ENCODE measurements at regions not wholly inside any gene's neighbourhood (a gene's known extent, or its start where the extent isn't known, plus 50 kb on each side); places are given as distances from the start of the nearest gene placed in this dataset.

GRCh38 chr13:74825152-74825937 is 656.6 kb downstream of the TBC1D4 start:
- DNase-seq (ENCODE audit: low read depth in 4 of 4, low spot score in 3 of 4): peak in 3 of 4 donors; percentile 10 to 19 (median 16)

GRCh38 chr13:74820809-74821208 is 661.2 kb downstream of the TBC1D4 start:
- no peak for DNase-seq (ENCODE audit: low read depth in 4 of 4, low spot score in 3 of 4)

GRCh38 chr13:74819549-74819948 is 662.4 kb downstream of the TBC1D4 start:
- DNase-seq (ENCODE audit: low read depth in 4 of 4, low spot score in 3 of 4): no peak

GRCh38 chr13:74816737-74817136 is 665.2 kb downstream of the TBC1D4 start:
- no peak for DNase-seq (ENCODE audit: low read depth in 4 of 4, low spot score in 3 of 4)

- no peak for DNase-seq (ENCODE audit: low read depth in 4 of 4, low spot score in 3 of 4)
These were observed 662.0 kb upstream of the KLF12 start for GRCh38 chr13:74796157-74796556.

DNA sequence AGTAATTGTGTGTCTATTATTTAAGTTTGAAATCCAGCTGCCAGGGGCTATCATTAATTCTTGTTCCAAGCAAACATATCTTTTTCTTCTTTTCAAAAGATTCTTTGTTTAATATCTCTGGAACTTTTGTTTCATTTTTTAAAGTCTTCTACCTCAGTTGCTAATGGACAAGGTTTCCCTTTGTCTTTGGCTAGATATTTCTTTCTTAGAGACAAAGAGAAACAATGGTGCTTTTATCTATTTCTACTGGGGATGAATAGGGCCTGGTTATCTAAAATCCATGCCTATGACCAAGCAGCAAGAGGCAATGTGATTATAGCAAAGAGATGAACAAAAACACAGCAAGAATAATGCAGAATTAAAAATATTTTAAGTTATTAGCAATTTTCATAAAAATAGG is 661.3 kb upstream of the KLF12 start:
- no peak for DNase-seq (ENCODE audit: low read depth in 4 of 4, low spot score in 3 of 4)

DNA sequence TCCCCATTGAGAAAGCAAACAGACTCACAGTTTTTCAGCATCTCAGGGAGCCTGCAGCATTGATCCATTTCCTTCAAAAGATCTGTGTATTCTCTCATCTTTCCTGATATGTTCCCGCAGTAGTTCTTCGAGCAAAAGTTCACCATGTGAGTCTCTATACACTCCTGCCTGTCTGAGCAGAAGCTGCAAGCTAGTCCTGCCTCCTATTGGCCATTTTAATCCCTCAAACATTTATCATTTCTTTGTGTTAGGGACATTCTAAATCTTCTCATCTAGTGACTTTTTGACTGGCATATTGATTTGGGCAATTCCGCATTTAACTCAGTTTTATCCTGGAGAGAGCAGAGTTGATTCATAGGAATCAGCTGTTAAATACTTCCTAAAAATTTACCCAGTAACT is 660.4 kb upstream of the KLF12 start:
- no peak for DNase-seq (ENCODE audit: low read depth in 4 of 4, low spot score in 3 of 4)

DNA sequence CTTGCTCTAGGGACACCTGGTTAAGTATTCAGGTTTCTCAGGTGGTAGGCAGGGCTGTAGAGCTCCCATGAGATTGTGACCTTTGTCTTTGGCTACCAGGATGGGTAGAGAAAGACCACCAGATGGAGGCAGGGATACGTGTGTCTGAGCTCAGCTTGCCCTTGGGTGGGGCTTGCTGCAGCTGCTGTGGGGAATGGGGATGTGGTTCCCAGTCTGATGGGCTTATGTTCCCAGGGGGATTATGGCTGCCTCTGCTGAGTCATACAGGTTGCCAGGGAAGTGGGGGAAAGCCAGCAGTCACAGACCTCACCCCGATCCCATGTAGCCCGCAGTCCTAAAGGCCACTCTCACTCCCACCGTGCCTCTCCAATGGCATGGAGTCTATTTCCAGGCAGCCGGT is 659.9 kb upstream of the KLF12 start:
- DNase-seq (ENCODE audit: low read depth in 4 of 4, low spot score in 3 of 4): no peak

DNA sequence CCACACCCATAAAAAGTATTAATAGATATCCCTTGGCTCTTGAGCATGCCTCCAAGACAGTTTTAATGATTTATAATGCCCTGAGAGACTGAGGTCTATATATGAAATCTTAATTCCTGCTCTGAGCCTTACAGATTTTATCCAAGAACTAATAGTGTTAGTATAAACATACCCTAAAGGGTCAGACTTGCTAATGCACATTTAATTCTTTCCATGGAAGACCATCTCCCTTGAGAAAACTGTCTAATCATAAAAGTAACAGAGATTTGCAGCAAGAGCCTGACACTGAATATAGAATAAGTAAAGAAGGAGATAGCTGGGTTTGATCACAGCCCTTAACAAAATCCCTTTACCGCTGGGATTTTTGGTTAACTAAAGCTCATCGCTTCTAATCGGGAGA is 650.8 kb upstream of the KLF12 start:
- no peak for DNase-seq (ENCODE audit: low read depth in 4 of 4, low spot score in 3 of 4)

DNA sequence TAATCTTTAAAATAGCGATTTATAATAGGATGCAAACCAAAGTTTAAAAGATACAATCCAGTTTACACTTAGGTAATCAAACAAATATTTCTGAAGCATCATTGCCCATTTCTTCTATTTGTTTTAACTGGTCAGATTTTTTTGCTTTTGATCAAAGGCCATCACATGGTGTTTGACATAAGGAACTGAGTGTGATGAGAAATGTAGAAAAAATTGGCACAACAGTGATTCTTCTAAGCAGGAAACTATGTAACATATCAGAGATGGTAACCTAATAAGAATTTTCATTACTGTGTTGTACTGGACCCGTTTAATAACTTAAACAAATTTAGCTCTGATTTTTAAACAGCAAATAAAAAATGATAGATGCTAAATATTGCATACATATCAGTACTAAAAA is 644.7 kb upstream of the KLF12 start:
- no peak for DNase-seq (ENCODE audit: low read depth in 4 of 4, low spot score in 3 of 4)

- no peak for DNase-seq (ENCODE audit: low read depth in 4 of 4, low spot score in 3 of 4)
These were observed 643.9 kb upstream of the KLF12 start for GRCh38 chr13:74778087-74778486.

- DNase-seq (ENCODE audit: low read depth in 4 of 4, low spot score in 3 of 4): no peak
These were observed 640.1 kb upstream of the KLF12 start for GRCh38 chr13:74774264-74774663.

DNA sequence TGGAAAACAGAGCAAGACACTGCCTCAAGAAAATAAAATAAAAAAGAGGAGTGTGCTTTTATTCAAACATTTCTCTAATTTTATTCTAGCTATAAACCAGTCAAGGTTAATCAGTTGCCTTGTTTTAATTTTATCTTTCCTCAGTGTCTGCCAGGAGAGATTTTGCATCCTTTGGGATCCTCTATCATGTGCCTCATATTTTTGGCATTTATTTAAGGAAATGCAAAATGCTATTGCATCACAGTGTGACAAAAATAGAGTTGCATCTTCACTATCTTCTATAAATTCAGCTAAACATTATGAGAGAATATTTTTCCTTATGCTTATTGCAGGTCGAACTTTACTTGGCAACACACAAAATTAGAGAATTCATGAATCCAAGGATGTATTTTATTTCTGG is 639.0 kb upstream of the KLF12 start:
- DNase-seq (ENCODE audit: low read depth in 4 of 4, low spot score in 3 of 4): no peak

DNA sequence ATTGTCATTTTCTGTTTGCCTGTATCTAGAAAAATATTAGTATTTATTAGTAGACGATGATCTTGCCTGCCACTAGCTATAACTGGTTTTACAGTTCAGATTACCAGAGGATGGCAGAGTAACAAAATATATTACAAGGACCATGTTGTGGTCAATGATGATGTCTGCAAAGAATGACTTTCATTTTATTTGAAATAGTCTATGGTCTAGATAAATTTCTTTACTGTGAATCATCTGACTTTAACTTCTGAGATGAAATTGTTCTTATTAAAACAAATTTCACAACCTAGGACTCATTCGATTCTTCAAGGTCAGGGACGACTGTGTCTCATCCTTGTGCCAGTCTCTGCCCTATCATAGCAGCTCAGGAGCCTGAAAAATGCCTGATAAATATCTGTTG is 637.8 kb upstream of the KLF12 start:
- no peak for DNase-seq (ENCODE audit: low read depth in 4 of 4, low spot score in 3 of 4)

DNA sequence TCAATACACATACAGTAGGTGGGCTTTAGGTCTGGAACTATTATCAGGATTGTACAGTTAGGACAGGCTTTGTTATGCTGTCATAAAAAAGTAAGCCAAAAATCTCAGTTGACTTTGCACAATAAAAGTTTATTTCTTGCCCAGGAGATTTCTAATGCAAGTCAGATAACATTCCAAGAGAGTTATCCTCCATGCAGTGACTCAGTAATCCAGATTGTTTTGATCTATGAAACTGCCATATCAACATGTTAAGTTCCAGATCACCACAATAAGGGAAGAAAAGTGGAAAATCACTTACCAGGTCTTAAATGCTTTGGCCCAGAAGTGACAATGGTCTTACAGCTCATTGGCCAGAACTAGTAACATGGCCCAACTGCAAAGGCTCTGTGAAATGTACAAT is 636.2 kb upstream of the KLF12 start:
- no peak for DNase-seq (ENCODE audit: low read depth in 4 of 4, low spot score in 3 of 4)

DNA sequence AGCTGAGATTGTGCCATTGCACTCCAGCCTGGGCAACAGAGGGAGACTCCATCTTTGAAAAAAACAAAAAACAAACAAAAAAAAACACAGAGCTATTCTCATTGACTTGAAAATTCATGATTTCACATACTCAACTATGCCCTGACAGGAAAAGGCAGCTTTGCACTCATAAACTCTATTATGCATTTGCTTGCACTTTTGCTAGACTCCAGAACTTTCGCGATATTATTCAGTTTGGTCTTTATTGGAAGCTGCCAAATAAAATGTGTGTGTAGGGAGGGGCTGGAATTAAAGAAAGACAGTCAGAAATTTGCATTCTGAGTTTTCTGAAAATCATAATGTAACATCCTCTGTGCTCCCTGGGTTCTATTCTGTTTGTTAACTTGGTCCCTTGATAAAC is 635.1 kb upstream of the KLF12 start:
- DNase-seq (ENCODE audit: low read depth in 4 of 4, low spot score in 3 of 4): no peak

GRCh38 chr13:74768521-74769085 is 634.4 kb upstream of the KLF12 start:
- no peak for DNase-seq (ENCODE audit: low read depth in 4 of 4, low spot score in 3 of 4)

- DNase-seq (ENCODE audit: low read depth in 4 of 4, low spot score in 3 of 4): no peak
These were observed 632.8 kb upstream of the KLF12 start for GRCh38 chr13:74767050-74767449.

GRCh38 chr13:74765955-74766354 is 631.8 kb upstream of the KLF12 start:
- no peak for DNase-seq (ENCODE audit: low read depth in 4 of 4, low spot score in 3 of 4)

DNA sequence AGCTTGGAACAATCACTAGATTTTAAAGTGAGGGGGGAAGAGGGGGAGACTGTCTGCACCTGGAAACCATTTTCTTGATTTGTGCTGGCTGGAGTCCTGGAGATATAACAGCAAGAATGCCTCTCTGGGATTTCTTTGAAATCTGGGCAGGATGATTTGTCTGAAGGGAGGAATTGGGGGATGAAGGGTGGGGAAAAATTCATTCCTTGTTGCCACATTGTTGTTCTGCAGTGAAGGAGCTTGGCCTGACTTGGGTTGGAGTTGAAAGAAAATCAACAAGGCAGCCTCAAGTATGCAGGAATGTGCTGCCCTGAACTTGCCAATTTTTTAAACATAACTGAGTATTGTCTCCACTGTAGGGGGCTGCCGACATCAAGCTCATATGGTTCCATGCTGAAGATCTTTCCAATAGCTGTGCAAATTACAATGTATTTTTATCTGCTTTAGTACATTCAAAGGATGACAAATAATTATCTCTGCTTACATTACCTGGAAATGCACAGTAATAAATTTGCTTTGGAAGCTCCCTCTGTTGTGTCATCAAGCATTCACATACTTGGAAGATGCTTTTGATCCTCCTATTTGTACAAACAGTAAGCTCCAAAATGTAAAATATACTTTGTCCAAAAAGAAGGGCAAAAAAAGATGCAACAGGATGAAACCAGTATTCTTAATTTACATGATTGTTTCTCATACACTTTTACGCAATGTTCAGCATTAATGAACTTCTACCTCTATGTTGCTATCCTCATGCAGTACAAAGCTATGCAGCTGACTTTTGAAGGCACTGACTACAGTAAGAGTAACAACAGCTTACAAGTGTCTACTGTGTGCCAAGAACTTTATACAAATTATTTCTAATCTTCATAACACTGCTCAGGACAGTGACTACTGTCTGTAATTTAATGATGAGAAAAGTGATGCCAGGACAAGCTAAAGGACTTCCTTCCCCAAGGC is 627.9 kb upstream of the KLF12 start:
- DNase-seq (ENCODE audit: low read depth in 4 of 4, low spot score in 3 of 4): no peak

- no peak for DNase-seq (ENCODE audit: low read depth in 4 of 4, low spot score in 3 of 4)
These were observed 624.0 kb upstream of the KLF12 start for GRCh38 chr13:74758188-74758587.
